ENCODE measurements at regions not wholly inside any gene's neighbourhood (a gene's known extent, or its start where the extent isn't known, plus 50 kb on each side); places are given as distances from the start of the nearest gene placed in this dataset.

DNA sequence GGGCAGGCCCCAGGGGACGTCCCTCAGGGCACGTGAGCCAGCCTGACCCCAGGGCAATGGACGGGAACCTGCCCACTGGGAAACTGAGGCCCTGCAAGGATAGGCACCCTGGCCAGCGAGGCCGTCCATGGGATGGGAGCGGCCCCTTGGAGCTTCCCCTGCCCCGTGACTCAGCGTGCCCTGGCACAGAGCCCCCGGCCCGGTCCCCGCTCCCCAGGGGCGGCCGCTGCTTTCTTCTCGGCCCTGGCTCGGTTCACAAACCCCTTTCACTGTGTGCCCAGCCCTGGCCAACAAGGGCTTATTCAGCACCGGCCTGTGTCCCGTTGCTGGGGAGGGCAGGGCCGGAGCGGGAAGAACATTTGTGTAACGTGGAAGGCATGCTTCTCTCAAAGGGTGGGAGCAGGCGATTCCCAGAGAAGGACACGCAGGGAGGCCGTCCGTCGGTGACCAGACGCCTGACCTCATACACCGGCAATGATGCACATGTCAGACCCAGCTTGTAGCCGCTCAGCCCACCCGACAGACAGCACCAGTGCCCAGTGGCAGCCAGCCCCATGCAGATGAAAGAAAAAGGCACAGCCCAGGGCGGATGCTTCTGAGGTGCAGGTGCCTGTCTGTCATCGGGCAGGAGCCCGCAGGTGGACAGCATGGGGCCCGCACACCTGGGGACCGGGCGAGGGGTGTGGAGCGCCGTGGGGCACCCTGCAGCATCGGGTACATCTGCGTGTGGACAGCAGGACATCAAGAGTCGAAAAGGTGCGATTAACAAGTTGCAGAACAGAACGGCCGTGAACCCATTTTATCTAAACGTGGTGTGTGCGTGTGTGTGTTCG lies 94.5 kb downstream of the PDGFA start:
- no peak for DNase-seq

GRCh38 chr7:425794-426188 lies 93.9 kb downstream of the PDGFA start:
- no peak for DNase-seq

- DNase-seq, result no peak
These were observed 93.1 kb downstream of the PDGFA start for GRCh38 chr7:426510-426909.

DNA sequence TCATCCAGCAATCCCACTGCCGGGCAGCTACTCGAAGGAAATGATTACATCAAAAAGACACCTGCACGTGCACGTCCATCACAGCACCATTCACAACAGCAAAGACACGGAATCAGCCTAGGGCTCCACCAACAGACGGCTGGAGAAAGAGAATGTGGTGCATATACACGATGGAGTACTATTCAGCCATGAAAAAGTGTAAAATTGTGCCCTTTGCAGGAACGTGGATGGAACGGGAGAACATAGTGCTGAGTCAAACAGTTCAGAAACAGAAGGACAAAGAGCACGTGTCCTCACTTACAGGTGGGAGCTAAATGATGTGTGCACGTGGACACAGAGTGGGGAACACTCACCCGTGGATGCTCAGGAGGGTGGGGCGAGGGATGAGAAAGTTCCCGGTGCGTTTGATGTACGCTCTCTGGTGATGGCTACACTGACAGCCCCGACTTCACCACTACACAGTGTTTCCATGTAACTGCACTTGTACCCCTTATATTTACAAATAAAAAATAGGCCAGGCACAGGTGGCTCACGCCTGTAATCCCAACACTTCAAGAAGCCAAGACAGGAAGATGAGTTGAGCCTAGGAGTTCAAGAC lies 92.0 kb downstream of the PDGFA start:
- no peak for DNase-seq

- DNase-seq, result no peak
These were observed 91.3 kb downstream of the PDGFA start for GRCh38 chr7:428387-428786.

DNA sequence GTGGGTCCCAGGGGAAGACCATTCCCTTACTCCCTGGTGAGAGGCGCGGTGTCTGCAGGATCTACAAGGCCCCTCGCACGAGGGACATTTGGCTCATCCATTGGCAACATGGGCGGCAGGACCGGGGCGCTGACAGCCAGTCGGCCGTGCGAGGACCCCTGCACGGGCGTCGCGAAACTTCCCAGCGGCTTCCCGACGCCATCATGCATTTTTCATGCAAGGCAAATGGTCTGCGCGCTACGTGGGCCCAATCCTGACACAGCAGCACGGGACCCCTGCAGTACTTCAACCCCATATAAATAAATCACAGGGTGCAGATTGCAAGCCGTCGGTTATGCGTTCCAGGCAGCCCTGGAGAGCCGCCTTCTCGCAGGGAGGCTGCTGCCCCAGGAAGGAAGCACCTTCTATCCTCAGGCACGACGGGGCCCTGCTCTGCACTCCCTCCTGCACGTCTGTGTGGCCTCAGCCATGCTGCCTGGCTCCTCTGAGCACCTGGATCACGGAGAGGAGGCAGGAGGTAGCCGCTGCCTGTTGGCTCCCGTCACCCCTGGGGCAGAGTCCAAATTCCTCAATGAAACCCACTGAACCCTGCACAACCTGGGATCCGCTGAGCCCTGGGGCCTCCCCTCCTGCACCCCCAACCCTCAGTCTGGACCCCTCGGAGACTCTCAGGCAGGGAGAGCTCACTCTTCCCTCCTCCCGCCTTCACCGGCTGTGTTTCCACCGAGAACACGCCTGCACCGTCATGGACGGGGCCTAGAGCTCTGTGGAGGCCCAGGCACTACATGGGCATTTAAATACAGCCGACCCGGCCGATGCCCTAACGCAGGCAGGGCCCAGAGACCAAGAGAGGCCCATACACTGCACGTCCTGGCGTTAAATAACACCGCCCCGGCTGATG lies 90.5 kb downstream of the PDGFA start:
- DNase-seq, result no peak

GRCh38 chr7:429828-430180 lies 89.8 kb downstream of the PDGFA start:
- no peak for DNase-seq

GRCh38 chr7:431041-431440 lies 88.6 kb downstream of the PDGFA start:
- no peak for DNase-seq

GRCh38 chr7:431658-432111 lies 88.0 kb downstream of the PDGFA start:
- DNase-seq, result no peak

- no peak for DNase-seq
These were observed 87.4 kb downstream of the PDGFA start for GRCh38 chr7:432256-432655.

DNA sequence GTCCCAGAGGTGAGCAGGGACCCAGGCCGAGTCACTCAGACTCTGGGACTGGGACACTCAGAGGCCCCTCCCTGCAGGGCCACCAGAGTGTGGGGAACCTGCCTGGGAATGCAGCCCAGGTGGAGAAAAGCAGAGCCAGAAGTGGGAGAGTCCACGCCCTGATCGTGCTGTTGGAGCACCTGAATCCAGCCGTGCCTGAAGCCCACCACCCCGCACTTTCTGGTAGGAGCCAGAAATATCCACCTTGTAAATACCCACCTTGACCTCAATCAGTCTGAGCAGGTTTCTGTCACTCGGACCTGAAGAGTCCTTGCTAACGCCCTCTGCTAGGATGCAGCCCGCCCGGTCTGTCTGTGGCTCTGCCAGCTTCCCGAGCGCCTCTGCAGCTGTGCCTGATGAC lies 86.7 kb downstream of the PDGFA start:
- DNase-seq, result no peak

DNA sequence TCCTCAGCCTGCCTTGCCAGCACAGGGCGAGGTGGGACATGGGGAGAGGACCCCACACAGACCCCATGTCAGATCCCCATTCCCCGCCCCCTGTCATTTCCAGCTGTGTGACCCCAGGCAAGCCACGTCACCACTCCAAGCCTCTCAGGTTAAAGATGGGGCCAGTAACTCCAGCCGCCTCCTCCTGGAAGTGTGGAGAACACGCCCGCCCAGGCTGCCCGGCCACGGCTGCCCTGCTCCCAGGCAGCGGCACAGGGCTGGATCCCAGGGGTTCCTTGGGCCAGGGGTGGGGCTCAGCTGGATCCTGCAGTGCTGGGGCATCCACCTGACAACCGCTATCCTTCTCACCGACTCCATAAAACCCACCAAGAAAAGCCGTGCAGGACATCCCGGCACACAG lies 86.1 kb downstream of the PDGFA start:
- DNase-seq, result no peak

- no peak for DNase-seq
These were observed 84.6 kb downstream of the PDGFA start for GRCh38 chr7:434891-435629.

DNA sequence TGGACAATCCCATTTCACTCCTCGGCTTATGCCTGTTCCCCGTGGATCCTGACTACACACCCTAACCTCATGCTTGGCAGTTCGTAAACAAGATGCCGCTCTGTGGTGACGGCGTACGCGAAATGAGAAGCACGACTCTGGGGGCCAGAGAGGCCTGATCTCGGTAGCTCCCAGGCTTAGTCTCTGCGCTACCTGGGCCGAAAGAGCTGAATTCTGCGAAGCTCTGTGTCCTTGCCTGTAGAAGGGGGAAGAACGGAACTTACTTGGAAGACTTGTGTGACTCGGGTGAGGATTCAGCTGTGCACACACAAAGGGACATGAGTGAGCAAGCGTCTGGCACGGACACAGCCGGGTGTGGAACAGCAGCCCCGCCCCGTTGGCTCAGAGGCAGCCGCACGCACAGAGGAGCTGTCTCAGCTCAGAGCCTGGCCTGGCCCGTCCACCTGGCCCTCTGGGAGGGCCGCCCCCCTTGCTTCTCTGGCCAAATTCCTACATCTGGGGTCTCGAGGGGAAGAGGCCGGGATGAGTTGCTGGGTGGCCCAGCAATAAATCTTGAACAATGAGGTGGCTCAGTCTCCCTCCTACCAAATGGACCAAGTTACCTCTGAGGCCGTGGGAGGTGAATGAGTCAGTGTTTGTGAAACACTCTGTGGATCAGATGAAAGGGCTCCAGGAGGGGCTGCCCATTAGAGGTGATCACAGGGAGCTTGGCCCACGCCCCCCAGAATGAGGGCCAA lies 83.8 kb downstream of the PDGFA start:
- DNase-seq, result no peak

GRCh38 chr7:436367-437128 lies 83.1 kb downstream of the PDGFA start:
- no peak for DNase-seq

- DNase-seq, result no peak
These were observed 82.1 kb downstream of the PDGFA start for GRCh38 chr7:437329-438251.

GRCh38 chr7:438361-438760 lies 81.3 kb downstream of the PDGFA start:
- DNase-seq, result no peak

- no peak for DNase-seq
These were observed 80.7 kb downstream of the PDGFA start for GRCh38 chr7:438916-439315.

GRCh38 chr7:440059-440749 lies 79.4 kb downstream of the PDGFA start:
- no peak for DNase-seq

Data from SHP77 treated with DMSO at 0.1 percent for 48 hours (cell line).